NOMO-1 (cell line): ENCODE measurements at regions not wholly inside any gene's neighbourhood (a gene's known extent, or its start where the extent isn't known, plus 50 kb on each side); places are given as distances from the start of the nearest gene placed in this dataset.
"Not testable (repeated sequence)": the region's sequence is repeated elsewhere in the genome, so short reads cannot be mapped to it uniquely, and the experiment has no call there.

ENCODE experiments used
- DNase-seq, 2 experiments: peaks; one replicate each; lab custom pipeline; 2025; ENCODE audit not compliant: unreplicated experiment in 2 of 2; lab: John Stamatoyannopoulos, UW

DNA sequence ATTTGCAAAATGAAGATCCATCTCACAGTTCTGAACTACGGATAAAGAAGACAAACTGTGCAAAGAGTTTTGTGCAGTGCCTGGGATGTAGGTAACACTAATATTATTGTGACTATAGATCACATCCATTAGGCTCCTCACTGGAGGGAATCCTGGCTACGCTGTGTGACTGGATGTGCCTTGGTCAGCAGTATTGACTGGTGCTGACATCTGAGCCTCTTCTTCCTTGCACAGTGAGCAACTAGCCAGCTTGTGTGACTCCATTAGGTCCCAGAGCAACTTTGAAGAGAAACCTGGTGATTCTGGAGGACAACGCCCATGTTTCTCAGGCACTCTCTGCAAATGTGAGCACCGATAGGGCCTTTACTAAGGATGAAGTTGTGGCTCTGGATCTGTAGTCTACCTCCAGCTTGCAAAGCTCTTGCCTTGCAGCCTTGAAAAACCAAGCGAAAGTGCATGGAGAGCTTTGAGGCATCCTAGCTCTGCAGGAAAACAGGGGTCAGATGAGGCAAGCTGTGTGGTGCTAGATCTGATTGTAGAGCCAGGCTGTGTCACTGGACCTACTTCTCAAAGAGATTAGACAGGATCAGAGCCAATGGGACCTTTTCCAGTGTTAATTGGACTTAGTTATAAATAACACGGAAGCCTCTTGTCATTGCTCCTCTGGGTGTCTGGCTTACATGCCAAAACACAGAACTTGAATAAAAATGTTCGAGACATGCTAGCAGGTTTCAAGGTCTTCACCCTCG, 303.6 kb upstream of the LYZL1 start:
- DNase-seq, result no peak

- no peak for DNase-seq
Observed at GRCh38 chr10:28986117-28986792, 302.6 kb upstream of the LYZL1 start.

- no peak for DNase-seq
Observed at GRCh38 chr10:28986856-28987255, 302.0 kb upstream of the LYZL1 start.

GRCh38 chr10:28987555-28988320, 301.1 kb upstream of the LYZL1 start:
- DNase-seq, result no peak

- DNase-seq, result no peak
Observed at GRCh38 chr10:28988980-28989379, 299.9 kb upstream of the LYZL1 start.

- peak; percentile 52 for DNase-seq
Observed at GRCh38 chr10:28991333-28992270, 297.3 kb upstream of the LYZL1 start.

DNA sequence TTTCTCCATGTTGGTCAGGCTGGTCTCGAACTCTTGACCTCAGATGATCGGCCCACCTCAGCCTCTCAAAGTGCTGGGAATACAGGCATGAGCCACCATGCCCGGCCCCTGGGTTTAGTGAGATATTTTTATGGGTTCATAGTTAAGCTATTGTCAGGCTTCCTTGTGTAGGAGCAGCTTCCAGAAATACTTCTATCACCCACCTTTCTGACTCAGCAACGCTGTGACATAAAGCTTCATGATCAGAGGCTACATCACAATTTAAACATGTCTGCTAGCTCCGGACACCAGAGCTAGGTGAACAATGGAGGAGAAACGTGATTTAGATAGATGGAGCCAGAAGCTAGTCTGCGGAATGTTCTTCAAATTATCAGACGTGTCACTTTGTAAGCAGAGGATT, 295.8 kb upstream of the LYZL1 start:
- no peak for DNase-seq

DNA sequence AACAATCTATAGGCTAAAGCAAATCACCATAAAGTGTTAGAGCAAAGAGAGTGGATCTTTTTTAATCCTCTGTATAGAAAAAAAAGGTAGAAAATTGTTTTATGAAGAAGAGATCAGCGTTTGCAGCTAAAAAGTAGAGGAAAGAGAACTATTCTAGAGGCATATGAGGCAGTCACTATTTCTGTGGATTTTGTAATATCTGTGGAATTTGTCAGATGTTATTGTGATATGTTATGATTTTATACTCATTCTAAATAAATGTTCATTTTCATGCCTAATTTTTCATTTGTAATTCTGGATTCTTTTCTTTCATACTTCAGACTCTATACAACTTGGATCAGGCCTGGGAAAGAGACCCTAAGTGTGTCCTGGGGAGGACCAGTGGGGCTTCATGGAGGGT, 295.0 kb upstream of the LYZL1 start:
- DNase-seq, result no peak

DNA sequence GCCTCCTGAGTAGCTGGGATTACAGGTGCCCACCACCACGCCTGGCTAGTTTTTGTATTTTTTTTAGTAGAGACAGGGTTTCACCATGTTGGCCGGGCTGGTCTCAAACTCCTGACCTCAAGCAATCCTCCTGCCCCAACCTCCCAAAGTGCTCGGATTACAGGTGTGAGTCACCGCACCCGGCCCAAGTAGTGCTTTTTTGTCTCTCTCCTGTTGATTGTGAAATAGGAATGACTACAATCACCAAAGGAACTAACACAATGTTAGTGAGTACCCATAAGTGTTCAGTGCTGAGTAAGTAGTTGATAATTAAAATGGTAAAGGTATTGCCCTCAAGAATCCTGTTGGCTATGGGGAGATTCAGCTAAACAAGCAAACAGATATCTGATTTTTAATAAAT, 294.1 kb upstream of the LYZL1 start:
- not testable (repeated sequence) for DNase-seq

GRCh38 chr10:28995497-28995896, 293.4 kb upstream of the LYZL1 start:
- DNase-seq, result no peak

DNA sequence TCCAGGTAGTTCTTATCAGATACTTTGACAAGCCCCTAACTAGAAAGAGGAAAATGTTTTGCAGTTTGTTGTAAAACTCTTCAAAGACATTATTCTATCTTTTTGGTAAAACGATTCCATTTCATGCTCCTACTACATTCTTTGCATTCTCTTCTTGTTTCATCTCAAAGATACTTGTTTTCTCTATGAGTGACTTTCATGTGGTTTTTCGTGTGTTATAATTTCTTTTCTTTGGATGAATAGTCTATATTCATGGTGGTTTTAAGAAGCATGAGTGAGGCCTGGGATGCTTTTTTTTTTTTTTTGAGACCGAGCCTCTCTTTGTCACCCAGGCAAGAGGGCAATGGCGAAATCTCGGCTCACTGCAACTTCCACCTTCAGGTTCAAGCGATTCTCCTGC, 292.5 kb upstream of the LYZL1 start:
- no peak for DNase-seq

DNA sequence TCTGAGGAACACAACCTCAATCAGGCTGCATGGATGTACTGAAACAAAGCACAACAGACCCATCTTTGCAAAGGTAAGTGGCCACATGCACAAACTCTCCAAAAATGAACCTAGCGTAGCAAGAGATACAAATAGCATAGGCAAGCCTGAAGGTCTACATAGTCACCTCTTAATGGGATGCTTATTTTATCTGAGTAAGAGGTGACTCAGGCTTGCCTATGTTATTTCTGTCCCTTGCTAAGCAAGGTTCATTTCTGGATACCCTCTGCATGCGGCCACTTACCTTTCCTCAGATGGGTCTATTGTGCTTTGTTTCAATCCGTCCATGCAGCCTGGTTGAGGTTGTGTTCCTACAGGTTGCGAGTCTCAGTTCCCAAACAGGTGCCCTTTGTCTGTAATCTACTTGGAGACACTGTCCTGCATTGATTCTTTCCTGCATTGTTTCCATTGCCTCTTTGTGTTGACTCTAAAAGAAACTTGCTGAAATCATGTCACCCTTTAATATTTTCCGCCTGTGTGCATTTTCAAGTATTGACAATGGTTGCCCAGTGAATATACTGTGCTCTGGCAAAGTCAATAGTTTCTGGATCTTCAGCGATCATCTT, 291.8 kb upstream of the LYZL1 start:
- no peak for DNase-seq

- no peak for DNase-seq
Observed at GRCh38 chr10:28997734-28998133, 291.1 kb upstream of the LYZL1 start.

DNA sequence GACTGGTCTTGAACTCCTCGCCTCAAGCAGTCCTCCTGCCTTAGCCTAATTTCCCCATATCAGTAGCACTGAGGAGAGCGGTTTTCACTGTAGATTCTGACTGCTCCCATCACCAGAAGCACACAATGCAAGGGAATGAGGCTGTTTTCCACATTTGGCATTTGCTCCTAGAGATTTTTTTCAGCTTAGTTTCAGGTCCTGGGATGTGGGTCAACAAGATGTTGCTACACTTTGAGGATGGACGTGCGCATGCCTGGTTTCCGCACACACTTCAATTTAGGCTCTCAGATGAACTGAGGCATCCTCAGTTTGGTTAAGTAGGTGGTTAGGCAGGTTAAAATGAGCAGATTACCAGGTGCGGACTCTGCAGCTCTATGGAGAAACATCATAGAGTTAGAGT, 287.1 kb upstream of the LYZL1 start:
- DNase-seq, result no peak

GRCh38 chr10:29003014-29003413, 285.9 kb upstream of the LYZL1 start:
- DNase-seq, result not testable (repeated sequence)

DNA sequence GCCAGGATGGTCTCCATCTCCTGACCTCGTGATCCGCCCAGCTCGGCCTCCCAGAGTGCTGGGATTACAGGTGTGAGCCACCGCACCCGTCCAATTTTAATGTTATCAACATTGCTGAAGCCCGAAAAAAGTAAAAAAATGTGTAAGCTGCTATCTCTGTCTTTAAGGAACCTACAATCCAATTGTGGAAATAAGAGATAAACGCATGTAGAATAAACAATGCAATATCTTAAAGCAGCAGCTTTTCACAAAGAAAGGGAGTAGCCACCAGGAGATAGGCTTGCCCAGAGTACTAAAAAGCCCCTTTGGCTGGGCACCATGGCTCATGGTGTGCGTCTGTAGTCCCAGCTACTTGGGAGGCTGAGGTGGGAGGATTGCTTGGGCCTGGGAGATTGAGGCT, 282.9 kb upstream of the LYZL1 start:
- no peak for DNase-seq

- DNase-seq, result no peak
Observed at GRCh38 chr10:29007370-29007747, 281.5 kb upstream of the LYZL1 start.

- DNase-seq, result no peak
Observed at GRCh38 chr10:29007748-29008610, 280.9 kb upstream of the LYZL1 start.

GRCh38 chr10:29009464-29009863, 279.4 kb upstream of the LYZL1 start:
- no peak for DNase-seq
